Activated CD4-positive, alpha-beta T cell treated with anti-CD3 and anti-CD28 coated beads for 36 hours (primary cell): ENCODE measurements at regions not wholly inside any gene's neighbourhood (a gene's known extent, or its start where the extent isn't known, plus 50 kb on each side); places are given as distances from the start of the nearest gene placed in this dataset.
"Not testable (repeated sequence)": the region's sequence is repeated elsewhere in the genome, so short reads cannot be mapped to it uniquely, and the experiment has no call there.

ENCODE experiments used
- ATAC-seq: fragments of 200-7000 bp; cut with Tn5 transposase; one replicate; pipeline ENCODE4 v1.10.0; 2021; ENCODE audit warnings: mild to moderate bottlenecking, moderate library complexity
- CTCF ChIA-PET: fragments of 350-600 bp; sonication (Branson Sonifier 250); formaldehyde crosslinking; loops from one replicate; lab custom pipeline; 2021; ENCODE audit warnings: antibody characterized with exemption; lab: Charles Lee
- POLR2A ChIA-PET: fragments of 350-600 bp; sonication (Branson Sonifier 250); formaldehyde crosslinking; loops from one replicate; lab custom pipeline; 2021; ENCODE audit warnings: antibody characterized with exemption, inconsistent platforms; lab: Charles Lee
- DNase-seq: peaks from one replicate; pipeline ENCODE4 v3.0.0-alpha.2; 2020
- H3K27ac Mint-ChIP-seq: one replicate; pipeline ENCODE4 v1.8.0; 2021; ENCODE audit warnings: mixed read lengths
- H3K27me3 Mint-ChIP-seq: one replicate; pipeline ENCODE4 v1.8.0; 2021; ENCODE audit warnings: mixed read lengths
- H3K36me3 Mint-ChIP-seq: one replicate; pipeline ENCODE4 v1.8.0; 2021; ENCODE audit warnings: low read depth, mixed read lengths
- H3K4me1 Mint-ChIP-seq: one replicate; pipeline ENCODE4 v1.8.0; 2021; ENCODE audit warnings: mixed read lengths
- H3K4me3 Mint-ChIP-seq: one replicate; pipeline ENCODE4 v1.8.0; 2021; ENCODE audit warnings: mild to moderate bottlenecking, moderate library complexity, mixed read lengths
- H3K9me3 Mint-ChIP-seq: one replicate; pipeline ENCODE4 v1.8.0; 2021; ENCODE audit warnings: low read depth, mixed read lengths
- intact Hi-C, 2 experiments: fragments of 100-400 bp; cut with DNase I in 1 of 2; cut with micrococcal nuclease in 1 of 2; formaldehyde crosslinking; loops; one replicate each; pipeline versions ENCODE4 v1.14.2 to v1.15.1; 2022 to 2024; cut with DNase I, micrococcal nuclease

DNA sequence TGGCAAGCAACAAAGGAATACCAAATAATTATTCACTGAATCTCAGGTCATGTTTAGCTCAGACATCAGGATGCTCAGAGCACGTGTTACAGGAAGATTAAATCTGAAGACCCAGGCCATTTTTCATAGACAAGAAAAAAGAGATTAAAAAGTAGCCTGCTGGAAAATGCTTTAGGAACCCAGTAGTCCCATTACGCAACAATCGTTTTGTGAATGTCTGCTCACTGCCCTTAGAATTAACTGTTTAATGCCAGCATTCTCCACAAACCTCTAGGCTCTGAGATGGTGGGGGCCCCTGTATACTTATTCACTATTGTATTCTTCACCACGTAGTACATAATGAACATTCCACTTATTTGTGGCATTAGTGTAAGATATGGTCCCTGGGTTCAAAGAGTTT is 154.6 kb upstream of the NYAP2 start:
- no peaks in the 10 kb centered on the region for H3K9me3 Mint-ChIP-seq
- H3K4me1 Mint-ChIP-seq: no peaks in the 10 kb centered on the region
- ATAC-seq (no peak), DNase-seq (no peak)
- CTCF ChIA-PET: interaction anchor here (0.9 kb wide), 1 partner anchor 57 kb away, joined by 3 read pairs; no protein-coding TSS in a partner anchor
- intact Hi-C loops: no loop called here
- no peaks in the 10 kb centered on the region for H3K36me3 Mint-ChIP-seq
- H3K4me3 Mint-ChIP-seq: no peak overlapping the region
- H3K27me3 Mint-ChIP-seq: peaks cover 7% of the 10 kb centered on the region
- no peak overlapping the region for H3K27ac Mint-ChIP-seq
- POLR2A ChIA-PET: no interaction called here

DNA sequence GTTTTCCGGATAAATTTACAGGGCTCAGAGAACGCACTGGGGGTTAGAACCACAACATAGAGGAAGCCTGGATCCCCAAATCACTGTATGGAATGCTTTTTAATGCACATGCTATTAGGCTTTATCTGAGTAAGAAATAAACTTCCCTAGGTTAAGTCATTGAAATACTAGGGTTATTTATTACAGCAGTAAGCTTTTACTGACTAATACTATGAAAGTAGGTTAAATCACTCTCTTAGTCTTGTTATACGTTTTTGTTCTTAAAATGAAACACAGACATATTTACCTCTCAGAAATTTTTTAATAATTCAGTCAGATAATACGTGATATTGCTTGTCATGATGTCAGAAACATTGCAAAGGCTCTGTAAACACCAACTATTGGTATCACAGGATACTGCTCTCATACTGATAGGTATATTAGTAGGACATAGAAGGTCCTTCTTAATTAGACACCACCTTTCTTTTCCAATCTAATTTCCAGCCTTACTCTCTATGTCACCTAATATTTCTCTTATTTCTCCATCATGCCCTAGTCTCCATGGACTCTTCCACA is 162.7 kb upstream of the NYAP2 start:
- POLR2A ChIA-PET: no interaction called here
- no peak for DNase-seq
- CTCF ChIA-PET: no interaction called here
- no peak for ATAC-seq
- Mint-ChIP-seq H3K36me3 (no peaks in the 10 kb centered on the region), H3K4me1 (no peaks in the 10 kb centered on the region), H3K9me3 (no peaks in the 10 kb centered on the region), H3K4me3 (no peak overlapping the region), H3K27ac (no peak overlapping the region), H3K27me3 (no peaks in the 10 kb centered on the region)
- intact Hi-C loops: no loop called here

DNA sequence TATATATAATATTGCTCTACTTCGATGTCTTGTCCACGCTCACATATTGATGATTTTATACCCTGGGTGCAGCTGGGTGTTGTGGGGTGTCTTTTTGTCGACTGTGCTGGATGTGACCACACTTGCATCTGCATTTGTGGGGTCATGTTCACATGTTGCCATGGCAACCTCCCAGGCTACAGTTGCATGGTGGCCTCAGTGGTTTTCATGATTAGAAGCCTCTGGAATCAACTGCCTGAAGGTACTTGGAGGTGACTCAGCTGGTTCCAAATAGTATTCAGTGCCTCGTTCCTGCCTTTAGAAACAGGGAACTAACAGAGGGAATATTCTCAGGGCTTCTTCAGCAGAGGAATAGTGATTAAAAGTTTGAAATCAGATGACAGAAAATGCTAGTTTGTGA is 166.3 kb upstream of the NYAP2 start:
- Mint-ChIP-seq H3K27ac (no peak overlapping the region), H3K4me1 (no peaks in the 10 kb centered on the region), H3K4me3 (no peak overlapping the region), H3K36me3 (no peaks in the 10 kb centered on the region), H3K27me3 (no peaks in the 10 kb centered on the region), H3K9me3 (no peaks in the 10 kb centered on the region)
- intact Hi-C loops: no loop called here
- ChIA-PET CTCF (no interaction called here), POLR2A (no interaction called here)
- DNase-seq (no peak), ATAC-seq (no peak)

DNA sequence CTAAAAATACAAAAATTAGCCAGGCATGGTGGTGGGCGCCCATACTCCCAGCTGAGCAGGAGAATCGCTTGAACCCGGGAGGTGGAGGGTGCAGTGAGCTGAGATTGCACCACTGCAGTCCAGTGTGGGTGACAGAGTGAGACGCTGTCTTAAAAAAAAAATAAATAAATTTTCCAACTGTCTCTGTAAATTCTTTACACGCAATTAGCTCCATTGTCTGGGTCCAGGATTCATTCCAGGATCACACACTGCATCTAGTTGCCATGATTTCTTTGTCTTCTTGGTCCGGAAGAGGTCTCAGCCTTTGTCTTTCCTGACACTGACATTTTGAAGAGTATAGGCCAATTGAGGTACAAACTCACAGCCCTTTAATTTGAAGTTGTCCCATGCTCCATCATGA is 167.6 kb upstream of the NYAP2 start:
- H3K27me3 Mint-ChIP-seq: no peaks in the 10 kb centered on the region
- no peaks in the 10 kb centered on the region for H3K4me1 Mint-ChIP-seq
- ATAC-seq (no peak), DNase-seq (no peak)
- H3K27ac Mint-ChIP-seq: no peak overlapping the region
- no peaks in the 10 kb centered on the region for H3K9me3 Mint-ChIP-seq
- ChIA-PET CTCF (no interaction called here), POLR2A (no interaction called here)
- H3K4me3 Mint-ChIP-seq: no peak overlapping the region
- intact Hi-C loops: no loop called here
- no peaks in the 10 kb centered on the region for H3K36me3 Mint-ChIP-seq

DNA sequence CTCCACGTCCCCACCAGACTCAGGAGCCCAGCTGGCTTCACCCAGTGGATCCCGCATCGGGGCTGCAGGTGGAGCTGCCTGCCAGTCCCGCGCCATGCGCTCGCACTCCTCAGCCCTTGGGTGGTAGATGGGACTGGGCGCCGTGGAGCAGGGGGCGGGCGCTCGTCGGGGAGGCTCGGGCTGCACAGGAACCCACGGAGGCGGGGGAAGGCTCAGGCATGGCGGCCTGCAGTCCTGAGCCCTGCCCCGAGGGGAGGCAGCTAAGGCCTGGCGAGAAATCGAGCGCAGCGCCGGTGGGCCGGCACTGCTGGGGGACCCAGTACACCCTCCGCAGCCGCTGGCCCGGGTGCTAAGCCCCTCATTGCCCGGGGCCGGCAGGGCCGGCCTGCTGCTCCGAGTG is 170.2 kb upstream of the NYAP2 start:
- H3K27ac Mint-ChIP-seq, H3K9me3 Mint-ChIP-seq, DNase-seq, H3K36me3 Mint-ChIP-seq, intact Hi-C loops, H3K4me1 Mint-ChIP-seq, POLR2A ChIA-PET, H3K27me3 Mint-ChIP-seq, ATAC-seq, H3K4me3 Mint-ChIP-seq, CTCF ChIA-PET: not testable (repeated sequence)

DNA sequence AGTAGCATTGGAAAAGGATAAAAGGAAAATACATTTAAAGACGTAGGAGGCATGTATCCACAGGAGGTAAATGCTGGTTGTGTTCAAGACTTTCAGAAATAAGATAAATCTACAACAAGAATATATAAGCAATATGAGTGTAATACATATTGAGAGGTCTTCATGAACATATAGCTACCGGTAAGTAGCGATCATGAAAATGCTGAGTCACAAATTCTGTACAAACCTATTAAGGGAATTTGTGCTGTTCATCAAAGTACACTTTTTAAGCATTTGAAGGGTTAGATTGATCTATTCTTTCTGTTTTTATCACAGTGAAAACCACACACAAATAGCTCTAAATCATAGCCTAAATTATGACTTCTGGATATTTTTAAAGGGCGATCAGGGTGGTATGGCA is 173.1 kb upstream of the NYAP2 start:
- Mint-ChIP-seq H3K4me1 (no peaks in the 10 kb centered on the region), H3K36me3 (no peaks in the 10 kb centered on the region), H3K4me3 (no peak overlapping the region), H3K27ac (no peak overlapping the region), H3K9me3 (no peaks in the 10 kb centered on the region), H3K27me3 (no peaks in the 10 kb centered on the region)
- ATAC-seq: no peak
- DNase-seq: no peak
- ChIA-PET CTCF (interaction anchor here (1.2 to 1.5 kb wide), 2 partner anchors 11 to 434 kb away, joined by 3 read pairs; no protein-coding TSS in a partner anchor), POLR2A (interaction anchor here (0.6 kb wide), 1 partner anchor 93 kb away, joined by 3 read pairs; no protein-coding TSS in a partner anchor)
- intact Hi-C loops: no loop called here

DNA sequence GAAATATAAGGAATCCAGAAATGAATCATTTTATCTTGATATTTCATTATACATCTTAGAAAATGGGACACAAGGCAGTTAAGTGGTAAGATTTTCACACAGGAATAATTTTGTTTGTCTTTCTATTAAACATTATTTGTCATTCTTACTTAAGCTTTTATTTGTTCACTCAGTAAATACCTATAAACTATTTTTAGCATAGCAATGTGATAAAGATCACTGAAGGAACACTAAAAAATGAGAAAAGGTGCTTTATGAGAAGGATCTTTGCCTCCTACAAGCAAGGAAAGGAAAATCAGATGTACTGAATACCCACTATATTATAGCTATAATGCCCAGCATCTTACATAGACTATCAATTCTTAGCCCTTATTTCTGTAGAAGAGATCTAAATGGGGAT is 176.2 kb upstream of the NYAP2 start:
- Mint-ChIP-seq H3K27me3 (no peaks in the 10 kb centered on the region), H3K27ac (no peak overlapping the region), H3K9me3 (no peaks in the 10 kb centered on the region), H3K4me1 (no peaks in the 10 kb centered on the region), H3K4me3 (no peak overlapping the region), H3K36me3 (no peaks in the 10 kb centered on the region)
- CTCF ChIA-PET: interaction anchor here (0.8 kb wide), 1 partner anchor 10 kb away, joined by 3 read pairs; no protein-coding TSS in a partner anchor
- DNase-seq: no peak
- POLR2A ChIA-PET: no interaction called here
- ATAC-seq: no peak
- intact Hi-C loops: no loop called here

DNA sequence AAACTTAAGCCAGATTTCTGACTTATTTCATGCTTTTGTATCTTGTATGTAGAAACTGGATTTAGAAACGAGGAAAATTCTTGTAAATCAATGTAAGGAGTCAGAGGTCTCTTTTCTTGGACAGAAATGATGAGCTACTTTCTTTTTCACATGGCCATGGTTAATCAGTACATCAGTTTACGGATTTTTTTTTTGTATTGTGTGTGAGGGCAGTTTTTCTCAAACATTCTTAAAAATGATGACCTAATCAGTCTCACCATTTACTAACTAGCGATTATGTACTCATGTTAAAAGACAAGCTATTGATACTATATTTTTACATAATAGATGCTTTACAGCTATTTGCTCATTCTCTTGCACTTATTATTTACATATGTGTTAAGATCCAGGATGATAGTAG is 165.2 kb upstream of the DOCK10 start:
- DNase-seq (no peak), ATAC-seq (no peak)
- Mint-ChIP-seq H3K4me1 (no peaks in the 10 kb centered on the region), H3K27me3 (peaks cover 2% of the 10 kb centered on the region), H3K9me3 (peaks cover 4% of the 10 kb centered on the region), H3K27ac (no peak overlapping the region), H3K36me3 (no peaks in the 10 kb centered on the region), H3K4me3 (no peak overlapping the region)
- POLR2A ChIA-PET: no interaction called here
- intact Hi-C loops: no loop called here
- CTCF ChIA-PET: interaction anchor here (1.3 kb wide), 1 partner anchor 14 kb away, joined by 4 read pairs; no protein-coding TSS in a partner anchor

DNA sequence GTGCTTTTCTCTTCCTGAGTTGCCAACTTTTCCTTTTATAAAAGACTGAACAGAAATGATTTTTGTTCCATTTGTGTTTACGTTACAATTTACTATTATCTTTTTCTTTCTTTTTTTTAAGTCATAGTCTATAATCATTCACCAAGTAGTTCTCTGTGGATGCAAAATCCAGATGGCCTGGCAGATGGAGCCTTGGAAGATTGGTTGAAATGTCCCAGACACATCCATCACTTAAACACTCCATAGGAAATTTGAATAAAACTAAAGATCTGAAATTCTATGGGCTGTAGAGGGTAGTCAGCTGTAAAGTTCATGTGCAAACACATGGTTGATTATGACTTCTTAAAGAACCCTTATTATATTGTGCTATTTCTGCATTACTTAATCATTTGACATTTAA is 164.8 kb upstream of the DOCK10 start:
- ChIA-PET CTCF (interaction anchor here (1.3 kb wide), 1 partner anchor 14 kb away, joined by 4 read pairs; no protein-coding TSS in a partner anchor), POLR2A (no interaction called here)
- peaks cover 4% of the 10 kb centered on the region for H3K9me3 Mint-ChIP-seq
- H3K27me3 Mint-ChIP-seq: peaks cover 2% of the 10 kb centered on the region
- no peak for ATAC-seq
- no peak overlapping the region for H3K4me3 Mint-ChIP-seq
- no peak overlapping the region for H3K27ac Mint-ChIP-seq
- intact Hi-C loops: no loop called here
- H3K4me1 Mint-ChIP-seq: no peaks in the 10 kb centered on the region
- no peak for DNase-seq
- no peaks in the 10 kb centered on the region for H3K36me3 Mint-ChIP-seq

DNA sequence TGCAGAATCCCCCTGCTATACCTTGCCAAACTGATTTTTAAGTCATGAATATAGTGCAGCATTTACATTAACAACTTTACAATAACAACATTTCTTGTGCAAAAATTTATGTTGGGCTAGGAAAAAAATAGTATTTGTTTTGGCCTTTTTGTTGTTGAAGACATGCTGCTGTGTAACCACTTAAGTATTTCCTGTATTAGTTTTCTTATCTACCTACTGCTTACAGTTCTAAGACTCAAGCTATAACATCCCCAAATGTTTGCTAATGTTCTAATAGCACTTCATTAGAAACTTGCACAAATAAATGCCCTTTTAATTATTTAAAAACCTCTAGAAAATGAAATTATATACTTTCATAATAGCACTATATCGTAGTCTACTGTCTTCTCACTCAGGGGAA is 154.3 kb upstream of the DOCK10 start:
- Mint-ChIP-seq H3K27ac (no peak overlapping the region), H3K27me3 (no peaks in the 10 kb centered on the region), H3K4me3 (no peak overlapping the region), H3K36me3 (no peaks in the 10 kb centered on the region), H3K9me3 (no peaks in the 10 kb centered on the region), H3K4me1 (no peaks in the 10 kb centered on the region)
- POLR2A ChIA-PET: interaction anchor here (0.7 kb wide), 1 partner anchor 92 kb away, joined by 6 read pairs; no protein-coding TSS in a partner anchor
- intact Hi-C loops: no loop called here
- DNase-seq (no peak), ATAC-seq (no peak)
- CTCF ChIA-PET: interaction anchor here (0.5 kb wide), 1 partner anchor 834 kb away, joined by 4 read pairs; no protein-coding TSS in a partner anchor

DNA sequence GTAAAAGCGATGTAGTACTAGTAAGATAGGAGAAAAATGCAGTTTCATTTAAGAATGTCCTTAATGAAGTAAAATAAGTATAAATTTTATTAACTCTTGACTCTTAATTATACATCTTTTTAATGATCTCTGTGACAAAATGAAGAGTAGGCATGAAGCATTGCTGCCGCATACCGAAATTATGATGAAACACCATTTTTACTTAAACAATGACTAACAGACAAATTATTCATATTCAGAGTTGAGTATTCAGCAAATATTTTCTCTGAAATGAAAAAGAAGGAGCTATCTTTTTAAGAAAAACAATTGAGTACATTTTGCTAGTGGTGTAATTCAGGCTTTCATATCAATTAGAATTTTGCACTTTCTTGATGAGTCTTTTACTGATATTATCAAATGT is 150.6 kb upstream of the DOCK10 start:
- H3K4me3 Mint-ChIP-seq: no peak overlapping the region
- no peaks in the 10 kb centered on the region for H3K9me3 Mint-ChIP-seq
- CTCF ChIA-PET: interaction anchor here (1.0 kb wide), 1 partner anchor 17 kb away, joined by 3 read pairs; no protein-coding TSS in a partner anchor
- H3K27ac Mint-ChIP-seq: no peak overlapping the region
- DNase-seq: no peak
- H3K27me3 Mint-ChIP-seq: no peaks in the 10 kb centered on the region
- no peaks in the 10 kb centered on the region for H3K4me1 Mint-ChIP-seq
- no peak for ATAC-seq
- intact Hi-C loops: no loop called here
- POLR2A ChIA-PET: no interaction called here
- no peaks in the 10 kb centered on the region for H3K36me3 Mint-ChIP-seq

DNA sequence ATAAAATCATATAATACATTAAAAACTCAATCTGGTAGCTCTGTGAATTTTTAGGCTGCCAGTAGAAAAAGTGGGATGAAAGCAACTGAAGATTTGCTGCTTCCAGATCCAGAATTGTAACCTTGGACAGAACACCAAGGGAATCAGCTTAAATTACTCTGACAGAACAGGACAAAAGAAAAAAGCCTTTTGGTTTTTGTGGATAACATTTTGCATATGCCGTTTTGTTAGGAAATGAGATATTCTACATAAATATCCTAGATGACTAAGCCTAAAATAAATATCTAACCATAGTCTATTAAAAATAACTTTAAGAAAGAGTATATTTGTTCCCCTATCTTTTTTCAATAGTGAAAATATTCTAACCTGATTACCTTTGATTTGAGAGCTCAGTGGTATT is 148.7 kb upstream of the DOCK10 start:
- Mint-ChIP-seq H3K27me3 (no peaks in the 10 kb centered on the region), H3K27ac (no peak overlapping the region), H3K4me3 (no peak overlapping the region), H3K4me1 (no peaks in the 10 kb centered on the region), H3K9me3 (no peaks in the 10 kb centered on the region), H3K36me3 (no peaks in the 10 kb centered on the region)
- ATAC-seq: no peak
- CTCF ChIA-PET: no interaction called here
- intact Hi-C loops: no loop called here
- POLR2A ChIA-PET: no interaction called here
- no peak for DNase-seq
